GM10248 (cell line): ENCODE measurements at regions not wholly inside any gene's neighbourhood (a gene's known extent, or its start where the extent isn't known, plus 50 kb on each side); places are given as distances from the start of the nearest gene placed in this dataset.
A peak's percentile ranks its signal among the peaks of the same experiment; 100 is the strongest.

Experiments used
- CTCF ChIA-PET: fragments of 300-600 bp; sonication (Branson Sonifier 250); formaldehyde crosslinking; extraction: SDS; loops from one replicate; lab custom pipeline; 2021; ENCODE audit warnings: antibody characterized with exemption; lab: Yijun Ruan, JAX
- POLR2A ChIA-PET: fragments of 350-650 bp; sonication (Branson Sonifier 250); formaldehyde crosslinking; extraction: SDS; loops from one replicate; lab custom pipeline; 2020; ENCODE audit warnings: antibody characterized with exemption; lab: Yijun Ruan, JAX
- DNase-seq: peaks from one replicate; pipeline ENCODE4 v3.0.0; 2012; ENCODE audit errors: extremely low spot score
- TF ChIP-seq, protein P1 (sequence below): IDR thresholded peaks from 2 replicates; pipeline ENCODE4 v1.5.1; 2012; ENCODE audit warnings: mild to moderate bottlenecking, low read depth; ENCODE audit errors: extremely low read depth, missing control alignments, control extremely low read depth

DNA sequence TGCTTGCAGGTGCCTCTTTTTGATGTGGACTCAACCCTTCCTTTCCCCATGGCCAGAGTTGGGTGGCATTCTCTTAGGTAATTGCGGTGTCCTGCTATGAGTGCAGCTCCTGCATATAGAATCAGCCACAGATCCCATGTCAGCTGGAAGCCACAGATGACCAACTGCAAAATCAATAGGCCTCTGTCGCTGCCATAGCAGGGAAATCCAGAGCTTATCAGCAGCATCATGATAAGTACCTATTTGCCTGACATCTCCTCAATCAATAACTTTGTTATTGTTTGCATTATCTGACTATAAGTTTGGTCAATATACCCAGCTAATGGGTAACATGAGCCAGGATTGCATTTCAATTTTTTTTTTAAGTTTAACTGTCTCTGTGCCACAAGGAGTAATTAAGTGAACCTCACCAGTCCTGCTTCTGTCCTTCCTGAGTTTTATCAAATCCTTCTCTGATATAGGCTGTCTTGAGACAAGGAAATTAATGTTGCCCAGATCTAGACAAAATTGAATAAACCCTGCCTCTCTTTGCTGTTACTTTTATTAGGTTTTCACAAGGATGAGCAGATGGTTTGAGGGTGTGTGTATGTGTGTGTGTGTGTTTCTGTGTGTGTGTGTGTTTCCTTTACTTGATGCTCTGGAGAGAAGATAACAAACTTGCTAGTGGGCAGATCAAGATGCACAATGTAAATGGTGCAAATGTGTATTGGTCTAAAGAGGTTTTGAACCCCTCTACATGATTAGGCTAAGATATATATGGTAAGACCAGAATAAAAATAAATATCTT lies 59.6 kb upstream of the CREB1 start:
- ChIA-PET POLR2A (interaction anchor here (0.6 kb wide), 1 partner anchor 303 kb away, joined by 4 read pairs; no protein-coding TSS in a partner anchor), CTCF (interaction anchor here (1.5 to 2.7 kb wide), 2 partner anchors 13 to 670 kb away, joined by 3 to 13 read pairs; no protein-coding TSS in a partner anchor)
- no peak for DNase-seq
- TF ChIP-seq, protein P1, sequence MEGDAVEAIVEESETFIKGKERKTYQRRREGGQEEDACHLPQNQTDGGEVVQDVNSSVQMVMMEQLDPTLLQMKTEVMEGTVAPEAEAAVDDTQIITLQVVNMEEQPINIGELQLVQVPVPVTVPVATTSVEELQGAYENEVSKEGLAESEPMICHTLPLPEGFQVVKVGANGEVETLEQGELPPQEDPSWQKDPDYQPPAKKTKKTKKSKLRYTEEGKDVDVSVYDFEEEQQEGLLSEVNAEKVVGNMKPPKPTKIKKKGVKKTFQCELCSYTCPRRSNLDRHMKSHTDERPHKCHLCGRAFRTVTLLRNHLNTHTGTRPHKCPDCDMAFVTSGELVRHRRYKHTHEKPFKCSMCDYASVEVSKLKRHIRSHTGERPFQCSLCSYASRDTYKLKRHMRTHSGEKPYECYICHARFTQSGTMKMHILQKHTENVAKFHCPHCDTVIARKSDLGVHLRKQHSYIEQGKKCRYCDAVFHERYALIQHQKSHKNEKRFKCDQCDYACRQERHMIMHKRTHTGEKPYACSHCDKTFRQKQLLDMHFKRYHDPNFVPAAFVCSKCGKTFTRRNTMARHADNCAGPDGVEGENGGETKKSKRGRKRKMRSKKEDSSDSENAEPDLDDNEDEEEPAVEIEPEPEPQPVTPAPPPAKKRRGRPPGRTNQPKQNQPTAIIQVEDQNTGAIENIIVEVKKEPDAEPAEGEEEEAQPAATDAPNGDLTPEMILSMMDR, result no peak

DNA sequence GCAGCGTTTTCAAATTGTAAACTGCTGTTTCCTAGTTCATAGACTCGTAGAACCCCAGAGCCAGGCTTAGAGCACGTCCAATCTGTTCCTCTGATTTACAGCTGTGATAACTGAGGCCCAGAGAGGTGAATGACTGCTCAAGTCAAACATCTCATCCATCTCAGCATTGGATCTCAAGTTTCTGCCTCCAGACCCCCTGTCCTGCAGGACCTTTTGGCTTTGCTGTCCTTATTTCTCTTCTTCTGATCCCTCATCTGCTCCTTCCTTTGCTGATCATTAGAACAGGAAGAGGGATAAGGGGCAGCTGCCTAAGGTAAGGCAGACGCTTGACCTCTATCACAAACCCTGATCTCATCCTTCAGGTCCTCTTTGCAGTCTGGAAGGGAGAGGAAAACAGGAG lies 58.5 kb upstream of the CREB1 start:
- POLR2A ChIA-PET, result no interaction called here
- DNase-seq, result no peak
- TF ChIP-seq, protein P1, result no peak
- CTCF ChIA-PET, result interaction anchor here (1.5 kb wide), 1 partner anchor 12 kb away, joined by 3 read pairs; no protein-coding TSS in a partner anchor

- ChIA-PET CTCF (interaction anchor here (0.8 to 3.1 kb wide), 19 partner anchors 8 to 778 kb away, joined by 3 to 24 read pairs (median 3); partner anchors contain the start of gene KLF7), POLR2A (no interaction called here)
- TF ChIP-seq, protein P1, result no peak
- no peak for DNase-seq
These were observed 57.3 kb upstream of the CREB1 start for GRCh38 chr2:207472343-207473048.

- POLR2A ChIA-PET, result interaction anchor here (0.7 kb wide), 1 partner anchor 133 kb away, joined by 3 read pairs; no protein-coding TSS in a partner anchor
- DNase-seq, result peak; percentile 30
- TF ChIP-seq, protein P1, result peak; percentile 77
- CTCF ChIA-PET, result interaction anchor here (0.8 to 3.1 kb wide), 25 partner anchors 9 to 779 kb away, joined by 3 to 24 read pairs (median 3); partner anchors contain the start of gene KLF7
These were observed 56.5 kb upstream of the CREB1 start for GRCh38 chr2:207473049-207473930.

DNA sequence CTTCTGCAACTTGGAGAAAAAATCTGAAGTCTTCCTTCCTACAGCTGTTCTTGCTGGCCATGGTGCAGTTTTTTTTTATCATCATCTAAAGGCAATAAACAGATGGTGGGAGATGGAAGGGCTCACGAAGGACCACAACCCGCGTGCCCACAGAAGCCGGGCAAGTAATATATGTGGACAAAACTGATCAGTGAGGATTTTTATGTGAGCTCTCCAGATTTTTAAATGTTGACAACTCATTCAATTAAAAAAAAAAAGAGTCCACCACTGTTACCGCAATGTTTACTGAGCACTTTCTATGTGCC lies 55.9 kb upstream of the CREB1 start:
- TF ChIP-seq, protein P1, result no peak
- POLR2A ChIA-PET, result interaction anchor here (0.7 kb wide), 1 partner anchor 133 kb away, joined by 3 read pairs; no protein-coding TSS in a partner anchor
- no peak for DNase-seq
- CTCF ChIA-PET, result interaction anchor here (0.9 to 3.1 kb wide), 11 partner anchors 10 to 777 kb away, joined by 3 to 24 read pairs (median 4); partner anchors contain the start of gene KLF7
